Activated CD4-positive, alpha-beta memory T cell treated with anti-CD3 and anti-CD28 coated beads, Interleukin-2, amount 10 ng/mL, durations not matched to agents 7 days and 5 days (primary cell): ENCODE measurements at regions not wholly inside any gene's neighbourhood (a gene's known extent, or its start where the extent isn't known, plus 50 kb on each side); places are given as distances from the start of the nearest gene placed in this dataset.

ENCODE experiments used
- CTCF ChIA-PET: fragments of 350-600 bp; sonication (Branson Sonifier 250); formaldehyde crosslinking; loops from one replicate; lab custom pipeline; 2021; ENCODE audit warnings: antibody characterized with exemption, inconsistent platforms; lab: Charles Lee
- POLR2A ChIA-PET: fragments of 350-600 bp; sonication (Branson Sonifier 250); formaldehyde crosslinking; loops from one replicate; lab custom pipeline; 2021; ENCODE audit warnings: antibody characterized with exemption; lab: Charles Lee
- DNase-seq: peaks from one replicate; pipeline ENCODE4 v3.0.0-alpha.2; 2020
- H3K27ac Mint-ChIP-seq: one replicate; pipeline ENCODE4 v1.8.0; 2021; ENCODE audit warnings: mild to moderate bottlenecking, mixed read lengths
- H3K27me3 Mint-ChIP-seq: one replicate; pipeline ENCODE4 v1.8.0; 2021; ENCODE audit warnings: mixed read lengths
- H3K36me3 Mint-ChIP-seq: one replicate; pipeline ENCODE4 v1.8.0; 2021; ENCODE audit warnings: low read depth, mixed read lengths
- H3K4me1 Mint-ChIP-seq: one replicate; pipeline ENCODE4 v1.8.0; 2021; ENCODE audit warnings: mixed read lengths
- H3K4me3 Mint-ChIP-seq: one replicate; pipeline ENCODE4 v1.8.0; 2021; ENCODE audit warnings: mild to moderate bottlenecking, mixed read lengths
- H3K9me3 Mint-ChIP-seq: one replicate; pipeline ENCODE4 v1.8.0; 2021; ENCODE audit warnings: mixed read lengths

DNA sequence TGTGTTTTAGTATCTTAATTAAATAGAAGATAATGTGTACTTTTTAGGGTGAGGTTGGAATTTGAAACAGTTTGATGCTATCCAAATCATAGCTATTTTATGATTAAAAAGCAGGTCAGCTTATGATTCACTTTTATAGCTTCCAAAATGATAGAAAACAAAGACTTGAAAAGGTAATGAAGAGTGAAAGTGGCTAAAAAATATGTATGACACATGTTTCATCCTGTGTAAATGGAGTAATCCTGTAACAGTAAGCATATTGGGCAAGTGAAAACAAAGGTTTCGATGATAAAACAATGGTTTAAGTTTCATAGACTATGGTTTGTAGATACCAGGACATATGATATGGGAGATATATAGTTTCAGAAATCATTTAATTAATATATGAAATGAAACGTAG is 456.2 kb downstream of the PCDH20 start:
- Mint-ChIP-seq H3K36me3 (no peaks in the 10 kb centered on the region), H3K4me1 (no peaks in the 10 kb centered on the region), H3K9me3 (no peaks in the 10 kb centered on the region), H3K27ac (no peak overlapping the region), H3K4me3 (no peak overlapping the region), H3K27me3 (no peaks in the 10 kb centered on the region)
- ChIA-PET CTCF (no interaction called here), POLR2A (no interaction called here)
- no peak for DNase-seq

DNA sequence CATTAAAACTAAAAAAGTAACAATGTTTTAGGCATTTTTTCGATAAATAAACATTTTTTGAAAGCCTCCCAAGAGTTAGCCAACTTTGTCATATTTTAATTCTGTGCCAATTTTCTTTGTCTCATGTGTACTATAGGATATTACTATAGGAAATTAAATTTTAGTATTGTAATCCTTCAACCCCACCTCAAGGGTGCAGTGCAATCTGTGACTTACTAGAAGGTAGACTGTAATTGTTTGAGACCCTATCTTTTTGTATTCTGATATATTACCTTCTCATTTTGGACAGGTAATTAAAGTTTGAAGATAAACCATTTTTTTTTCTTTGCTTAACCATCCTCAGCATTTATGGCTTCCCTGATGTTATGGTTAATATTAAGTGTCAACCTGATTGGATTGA is 457.8 kb downstream of the PCDH20 start:
- no peak overlapping the region for H3K4me3 Mint-ChIP-seq
- CTCF ChIA-PET = no interaction called here
- no peaks in the 10 kb centered on the region for H3K4me1 Mint-ChIP-seq
- no peaks in the 10 kb centered on the region for H3K36me3 Mint-ChIP-seq
- POLR2A ChIA-PET = no interaction called here
- H3K9me3 Mint-ChIP-seq = no peaks in the 10 kb centered on the region
- no peak for DNase-seq
- H3K27me3 Mint-ChIP-seq = no peaks in the 10 kb centered on the region
- H3K27ac Mint-ChIP-seq = no peak overlapping the region

DNA sequence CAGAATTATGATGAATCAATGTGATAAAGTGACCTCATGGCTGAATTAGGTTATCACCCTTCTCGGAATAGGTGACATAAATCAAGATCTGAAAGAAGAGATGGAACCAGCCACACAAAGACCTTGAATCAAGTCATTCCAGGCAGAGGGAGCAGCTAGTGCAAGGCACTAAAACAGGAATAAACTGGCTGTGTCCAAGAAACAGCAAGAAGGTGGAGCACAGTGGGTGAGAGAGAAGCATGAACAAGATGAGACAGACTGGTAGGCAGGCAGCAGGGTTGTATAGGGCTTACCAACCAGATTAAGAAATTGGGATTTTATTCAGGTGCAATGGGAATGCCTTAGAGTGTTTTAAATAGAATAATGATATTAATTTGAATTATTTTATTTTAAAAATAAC is 470.3 kb downstream of the PCDH20 start:
- H3K4me1 Mint-ChIP-seq = no peaks in the 10 kb centered on the region
- no peaks in the 10 kb centered on the region for H3K36me3 Mint-ChIP-seq
- H3K4me3 Mint-ChIP-seq = no peak overlapping the region
- H3K27ac Mint-ChIP-seq = no peak overlapping the region
- POLR2A ChIA-PET = no interaction called here
- DNase-seq = no peak
- CTCF ChIA-PET = no interaction called here
- H3K27me3 Mint-ChIP-seq = no peaks in the 10 kb centered on the region
- peaks cover 5% of the 10 kb centered on the region for H3K9me3 Mint-ChIP-seq

DNA sequence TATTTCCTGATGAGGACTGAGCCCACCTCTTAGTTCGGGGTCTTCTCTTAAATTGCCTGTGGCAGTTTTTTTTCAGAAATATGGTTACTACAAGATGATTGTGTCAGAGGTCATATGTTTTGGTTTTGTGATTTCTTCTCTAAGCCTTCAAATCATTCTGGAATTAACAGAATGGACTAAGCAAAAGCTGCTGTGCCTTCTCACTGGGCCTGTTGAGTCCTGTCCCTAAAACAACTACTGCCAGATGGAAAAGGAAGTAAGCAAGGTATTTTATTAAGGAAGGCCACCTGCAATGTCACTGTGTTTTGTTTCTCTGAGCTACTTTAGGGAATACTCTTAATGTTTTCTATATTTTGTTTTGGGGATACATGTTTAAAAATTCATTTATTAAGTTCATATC is 470.8 kb downstream of the PCDH20 start:
- Mint-ChIP-seq H3K9me3 (peaks cover 7% of the 10 kb centered on the region), H3K27me3 (no peaks in the 10 kb centered on the region), H3K4me3 (no peak overlapping the region), H3K36me3 (no peaks in the 10 kb centered on the region), H3K27ac (no peak overlapping the region), H3K4me1 (no peaks in the 10 kb centered on the region)
- ChIA-PET CTCF (no interaction called here), POLR2A (no interaction called here)
- DNase-seq = no peak

DNA sequence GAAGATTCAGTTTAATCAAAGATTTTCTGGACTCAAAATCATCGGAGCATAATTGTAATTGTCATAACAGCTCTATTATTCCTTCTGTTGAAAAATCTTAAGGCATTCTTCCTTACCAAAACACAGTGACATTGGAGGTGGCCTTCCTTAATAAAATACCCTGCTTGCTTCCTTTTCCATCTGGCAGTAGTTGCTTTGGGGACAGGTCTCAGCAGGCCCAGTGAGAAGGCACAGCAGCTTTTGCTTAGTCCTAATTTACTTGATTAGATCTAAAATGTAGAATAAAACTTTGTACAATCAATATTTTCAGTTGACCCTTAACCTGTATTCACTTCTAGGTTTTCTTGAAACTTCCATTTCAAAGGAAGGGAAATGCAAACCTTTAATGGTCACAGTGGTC is 471.6 kb downstream of the PCDH20 start:
- Mint-ChIP-seq H3K9me3 (peaks cover 7% of the 10 kb centered on the region), H3K4me1 (no peaks in the 10 kb centered on the region), H3K36me3 (no peaks in the 10 kb centered on the region), H3K4me3 (no peak overlapping the region), H3K27me3 (no peaks in the 10 kb centered on the region), H3K27ac (no peak overlapping the region)
- ChIA-PET POLR2A (no interaction called here), CTCF (no interaction called here)
- DNase-seq = no peak

DNA sequence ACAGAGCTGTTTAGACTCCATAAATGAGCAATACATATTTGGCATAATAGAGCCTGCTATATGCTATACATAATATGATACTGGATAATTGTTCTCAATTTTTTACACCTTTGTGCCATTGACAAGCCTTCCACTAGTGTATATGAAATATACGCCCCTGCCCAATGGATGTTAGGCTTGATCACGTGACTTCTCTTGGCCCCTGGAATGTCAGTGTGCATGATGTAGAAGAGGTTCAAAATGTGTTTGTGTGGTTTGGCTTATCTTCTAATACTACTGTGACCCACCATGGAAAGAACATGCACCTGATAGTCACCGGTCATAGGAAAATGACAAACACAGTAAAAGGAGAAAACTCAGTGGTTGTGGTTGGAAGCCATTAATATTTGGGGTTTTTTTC is 479.4 kb downstream of the PCDH20 start:
- Mint-ChIP-seq H3K4me3 (no peak overlapping the region), H3K27ac (no peak overlapping the region), H3K4me1 (no peaks in the 10 kb centered on the region), H3K36me3 (no peaks in the 10 kb centered on the region), H3K9me3 (peaks cover 4% of the 10 kb centered on the region), H3K27me3 (no peaks in the 10 kb centered on the region)
- POLR2A ChIA-PET = no interaction called here
- DNase-seq = no peak
- CTCF ChIA-PET = no interaction called here

DNA sequence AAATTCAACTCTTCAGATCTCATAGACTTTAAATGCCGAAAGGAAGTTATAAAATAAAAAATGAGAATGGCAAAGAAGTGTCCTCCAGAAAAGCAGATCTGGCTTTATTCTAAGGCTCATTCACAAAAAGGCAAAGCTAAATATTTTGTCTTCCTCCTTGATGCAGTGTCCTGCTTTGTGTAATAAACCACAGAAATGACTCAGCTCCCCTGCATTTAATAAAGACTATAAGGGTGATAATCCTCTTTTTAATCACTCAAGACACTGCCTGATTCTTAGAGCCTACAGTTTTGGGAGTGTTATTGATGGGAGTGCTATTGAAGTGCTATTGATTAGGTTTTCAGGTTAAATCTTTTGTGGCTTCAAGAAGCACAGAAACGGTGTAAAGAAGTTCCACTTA is 482.0 kb downstream of the PCDH20 start:
- Mint-ChIP-seq H3K27ac (no peak overlapping the region), H3K4me3 (no peak overlapping the region), H3K27me3 (no peaks in the 10 kb centered on the region), H3K9me3 (no peaks in the 10 kb centered on the region), H3K4me1 (no peaks in the 10 kb centered on the region), H3K36me3 (no peaks in the 10 kb centered on the region)
- no peak for DNase-seq
- ChIA-PET POLR2A (no interaction called here), CTCF (no interaction called here)

DNA sequence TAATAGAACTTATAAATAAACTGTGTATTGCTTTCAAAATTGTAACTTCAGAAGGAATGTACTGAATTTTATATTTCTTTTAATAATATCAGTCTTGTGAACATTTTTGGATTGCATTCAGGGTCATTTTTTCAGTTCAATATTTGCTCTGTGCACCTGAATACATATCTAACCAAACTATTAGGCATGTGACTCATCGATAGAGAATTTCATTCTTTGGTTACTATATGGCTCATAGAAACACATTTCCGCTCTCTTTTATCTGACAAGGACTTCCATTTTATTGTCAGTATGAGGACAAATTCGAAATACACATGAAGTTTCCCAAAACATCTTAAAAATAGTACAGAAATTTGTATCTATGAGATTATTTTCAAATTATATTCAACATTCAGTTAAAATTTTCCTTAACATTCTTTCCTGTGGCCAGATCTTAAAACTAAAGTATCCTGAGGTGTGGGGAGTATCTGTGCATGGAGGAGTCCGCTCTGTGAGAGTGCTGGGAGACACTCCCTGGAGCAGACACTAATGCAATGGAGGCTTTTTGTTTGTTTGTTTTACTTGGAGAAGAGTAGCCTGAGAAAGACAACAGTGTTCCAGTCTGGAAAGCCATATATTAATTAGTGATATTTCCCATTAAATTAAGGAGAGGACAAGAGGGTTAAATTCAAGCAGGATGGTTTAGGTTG is 483.6 kb downstream of the PCDH20 start:
- Mint-ChIP-seq H3K27me3 (no peaks in the 10 kb centered on the region), H3K27ac (no peak overlapping the region), H3K4me3 (no peak overlapping the region), H3K9me3 (no peaks in the 10 kb centered on the region), H3K4me1 (no peaks in the 10 kb centered on the region), H3K36me3 (no peaks in the 10 kb centered on the region)
- ChIA-PET CTCF (no interaction called here), POLR2A (no interaction called here)
- DNase-seq = no peak

DNA sequence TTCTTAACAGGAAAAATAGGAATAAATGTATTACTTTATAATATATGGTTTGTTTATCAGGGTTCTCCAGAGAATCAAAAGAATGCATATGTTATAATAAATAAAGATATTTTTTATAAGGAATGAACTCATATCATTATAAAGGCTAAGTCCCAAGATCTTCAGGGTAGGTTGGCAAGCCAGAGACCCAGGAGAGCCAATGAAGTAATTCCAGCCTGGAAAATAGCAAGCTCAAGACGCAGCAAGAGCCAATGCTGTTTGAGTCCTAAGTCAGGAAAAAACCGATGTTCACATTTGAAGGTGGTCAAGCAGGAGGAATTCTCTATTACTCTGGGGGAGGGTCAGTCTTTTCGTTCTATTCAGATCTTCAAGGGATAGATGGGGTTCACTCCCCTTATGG is 490.0 kb downstream of the PCDH20 start:
- H3K27ac Mint-ChIP-seq = no peak overlapping the region
- ChIA-PET POLR2A (no interaction called here), CTCF (no interaction called here)
- no peaks in the 10 kb centered on the region for H3K36me3 Mint-ChIP-seq
- DNase-seq = no peak
- no peaks in the 10 kb centered on the region for H3K27me3 Mint-ChIP-seq
- no peak overlapping the region for H3K4me3 Mint-ChIP-seq
- H3K9me3 Mint-ChIP-seq = peaks cover 2% of the 10 kb centered on the region
- no peaks in the 10 kb centered on the region for H3K4me1 Mint-ChIP-seq

DNA sequence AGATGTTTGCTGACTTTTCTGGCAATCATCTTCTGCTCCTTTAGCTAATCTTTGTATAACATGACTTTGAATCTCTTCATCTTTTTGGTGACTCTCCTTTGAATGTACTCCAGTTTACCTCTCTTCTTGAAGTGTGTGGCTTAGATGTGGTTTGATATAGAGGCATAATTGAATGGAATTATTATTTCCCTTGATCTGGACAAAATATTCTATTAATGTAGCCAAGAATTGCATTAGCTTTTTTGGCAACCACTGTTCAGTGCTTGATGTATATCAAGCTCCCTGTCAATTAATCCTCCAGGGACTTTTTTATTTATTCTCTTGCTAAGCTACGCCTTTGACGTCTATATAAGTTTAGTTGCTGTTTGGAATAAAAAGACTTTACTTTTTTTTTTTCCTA is 490.8 kb downstream of the PCDH20 start:
- CTCF ChIA-PET = no interaction called here

DNA sequence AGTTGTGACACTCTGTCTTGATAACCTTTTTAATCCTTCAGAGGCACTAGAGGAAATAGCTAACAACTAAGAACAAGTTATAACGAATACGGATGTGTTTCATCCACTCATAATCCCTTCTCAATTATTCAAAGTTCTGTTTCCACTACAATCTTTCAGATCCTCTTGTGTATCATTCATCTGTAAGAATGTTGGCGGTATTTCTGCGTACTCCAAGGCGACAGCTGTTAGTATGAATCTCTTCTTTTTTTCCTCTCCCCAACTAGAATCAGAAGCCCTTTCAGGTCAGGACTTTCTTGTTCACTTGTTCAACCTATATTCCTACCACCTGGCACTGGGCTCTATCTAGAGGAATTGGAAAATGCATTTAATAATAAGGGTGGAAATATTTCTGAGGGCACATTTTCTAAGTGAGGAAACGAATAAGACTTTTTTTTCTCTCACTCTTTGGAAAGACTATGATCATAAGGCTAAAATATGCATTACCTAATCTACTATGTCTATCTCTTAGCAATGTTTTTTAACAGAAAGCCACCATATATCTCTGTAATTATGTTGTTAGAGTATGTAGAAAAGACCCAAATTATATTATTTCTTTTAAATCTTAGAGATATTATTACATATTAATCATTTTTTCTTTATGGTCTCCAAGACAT is 492.9 kb downstream of the PCDH20 start:
- Mint-ChIP-seq H3K27ac (no peak overlapping the region), H3K4me3 (no peak overlapping the region), H3K4me1 (no peaks in the 10 kb centered on the region), H3K36me3 (no peaks in the 10 kb centered on the region), H3K27me3 (no peaks in the 10 kb centered on the region), H3K9me3 (peaks cover 2% of the 10 kb centered on the region)
- POLR2A ChIA-PET = no interaction called here
- no peak for DNase-seq
- CTCF ChIA-PET = no interaction called here

More for the DNA sequence above, 490.8 kb downstream of the PCDH20 start:
- peaks cover 2% of the 10 kb centered on the region for H3K9me3 Mint-ChIP-seq
- no peak overlapping the region for H3K4me3 Mint-ChIP-seq
- no peaks in the 10 kb centered on the region for H3K36me3 Mint-ChIP-seq
- POLR2A ChIA-PET = no interaction called here
- no peak for DNase-seq
- H3K27ac Mint-ChIP-seq = no peak overlapping the region
- H3K27me3 Mint-ChIP-seq = no peaks in the 10 kb centered on the region
- no peaks in the 10 kb centered on the region for H3K4me1 Mint-ChIP-seq

DNA sequence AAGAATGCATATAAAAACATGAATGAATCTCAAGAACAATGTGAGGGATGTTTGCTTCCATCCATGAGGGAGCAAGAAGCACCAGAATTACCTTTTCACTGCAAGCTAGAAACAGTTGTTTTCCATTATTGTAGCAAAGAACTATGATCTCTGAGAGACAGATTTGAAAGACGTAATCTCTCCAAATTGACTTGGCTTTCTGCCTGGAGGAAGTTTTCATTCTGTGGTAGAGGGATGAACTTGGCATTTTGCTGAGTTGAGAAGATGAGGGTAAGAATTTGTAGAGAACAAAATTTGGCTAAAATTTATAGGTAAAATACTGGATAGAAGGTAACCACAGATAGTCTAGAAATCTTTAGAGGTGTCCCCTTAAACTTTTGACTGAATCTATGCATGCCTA is 496.8 kb downstream of the TDRD3 start:
- Mint-ChIP-seq H3K9me3 (peaks cover 3% of the 10 kb centered on the region), H3K36me3 (no peaks in the 10 kb centered on the region), H3K4me3 (no peak overlapping the region), H3K27ac (no peak overlapping the region), H3K27me3 (no peaks in the 10 kb centered on the region), H3K4me1 (no peaks in the 10 kb centered on the region)
- DNase-seq = no peak
- ChIA-PET CTCF (no interaction called here), POLR2A (no interaction called here)

DNA sequence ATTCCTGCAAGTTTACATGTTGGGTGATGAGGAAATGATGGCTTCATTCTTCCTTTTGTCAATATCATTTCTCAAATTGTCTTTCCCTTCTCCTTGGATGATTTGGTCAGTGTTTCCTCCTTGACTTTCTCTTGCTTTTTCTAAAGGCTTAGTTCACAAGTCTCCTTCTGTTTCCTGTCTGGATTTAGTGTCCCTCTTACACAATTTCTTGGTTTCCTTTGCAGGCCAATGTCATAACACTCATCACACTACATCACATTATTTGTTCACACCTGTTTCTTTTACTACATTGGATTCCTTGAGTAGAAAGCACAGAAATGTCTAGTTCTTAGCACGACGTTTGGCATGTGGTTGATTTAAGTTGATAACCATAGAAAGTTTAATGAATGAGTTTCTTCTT is 490.7 kb downstream of the TDRD3 start:
- Mint-ChIP-seq H3K36me3 (no peaks in the 10 kb centered on the region), H3K4me1 (no peaks in the 10 kb centered on the region), H3K27ac (no peak overlapping the region), H3K4me3 (no peak overlapping the region), H3K27me3 (no peaks in the 10 kb centered on the region), H3K9me3 (peaks cover 3% of the 10 kb centered on the region)
- CTCF ChIA-PET = no interaction called here
- no peak for DNase-seq
- POLR2A ChIA-PET = no interaction called here

DNA sequence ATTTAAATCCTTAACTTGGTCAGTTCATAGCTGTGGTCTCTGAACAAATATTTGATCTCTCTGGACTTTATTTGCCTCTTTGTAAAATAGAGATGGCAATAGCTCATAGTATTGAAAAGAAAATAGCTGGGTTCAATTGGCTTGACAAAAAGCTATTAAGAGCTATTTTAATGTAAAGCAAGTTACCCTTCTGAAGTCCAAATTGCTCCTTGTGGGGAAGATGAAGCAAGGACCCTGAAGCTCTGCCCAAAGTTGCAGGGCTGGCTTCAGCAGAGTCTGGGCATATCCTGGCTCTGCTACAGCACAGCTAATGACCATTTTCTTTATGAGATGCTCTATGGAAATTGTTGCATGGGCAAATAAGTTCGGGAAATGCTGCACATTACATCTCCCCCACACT is 484.5 kb downstream of the TDRD3 start:
- DNase-seq = no peak
- no peak overlapping the region for H3K4me3 Mint-ChIP-seq

More for the DNA sequence above, 484.5 kb downstream of the TDRD3 start:
- ChIA-PET CTCF (no interaction called here), POLR2A (no interaction called here)
- Mint-ChIP-seq H3K9me3 (peaks cover 2% of the 10 kb centered on the region), H3K36me3 (no peaks in the 10 kb centered on the region), H3K27me3 (no peaks in the 10 kb centered on the region), H3K27ac (no peak overlapping the region), H3K4me1 (no peaks in the 10 kb centered on the region)
